HFF-Myc (cell line): ENCODE measurements at regions not wholly inside any gene's neighbourhood (a gene's known extent, or its start where the extent isn't known, plus 50 kb on each side); places are given as distances from the start of the nearest gene placed in this dataset.

Experiments used
- DNase-seq: peaks from one replicate; pipeline ENCODE4 v3.0.0-alpha.2; 2011; ENCODE audit warnings: low read depth; ENCODE audit errors: extremely low read depth
- H3K4me3 ChIP-seq: replicated peaks from 2 replicates; pipeline ENCODE4 v1.5.1; 2011; ENCODE audit warnings: low read depth, mild to moderate bottlenecking, control low read depth, low read length
- CTCF ChIP-seq: IDR thresholded peaks from 2 replicates; pipeline ENCODE4 v1.5.1; 2012; ENCODE audit warnings: mild to moderate bottlenecking, low read depth, low read length, control low read depth; ENCODE audit errors: missing control alignments

GRCh38 chr10:44177610-44178009 is 207.3 kb downstream of the CXCL12 start:
- no peak overlapping the region for H3K4me3 ChIP-seq
- DNase-seq, result no peak
- no peak for TF ChIP-seq CTCF

- DNase-seq, result no peak
- no peak for TF ChIP-seq CTCF
- no peak overlapping the region for H3K4me3 ChIP-seq
These were observed 208.6 kb downstream of the CXCL12 start for GRCh38 chr10:44176311-44176710.

- H3K4me3 ChIP-seq, result no peak overlapping the region
- TF ChIP-seq CTCF, result no peak
- DNase-seq, result no peak
These were observed 211.3 kb downstream of the CXCL12 start for GRCh38 chr10:44173608-44173894.

- no peak overlapping the region for H3K4me3 ChIP-seq
- TF ChIP-seq CTCF, result no peak
- DNase-seq, result no peak
These were observed 211.9 kb downstream of the CXCL12 start for GRCh38 chr10:44172883-44173607.

- TF ChIP-seq CTCF, result no peak
- H3K4me3 ChIP-seq, result no peak overlapping the region
- DNase-seq, result no peak
These were observed 213.1 kb downstream of the CXCL12 start for GRCh38 chr10:44171765-44172164.

GRCh38 chr10:44168478-44168877 is 216.4 kb downstream of the CXCL12 start:
- no peak overlapping the region for H3K4me3 ChIP-seq
- DNase-seq, result no peak
- TF ChIP-seq CTCF, result no peak

- no peak for DNase-seq
- H3K4me3 ChIP-seq, result no peak overlapping the region
- no peak for TF ChIP-seq CTCF
These were observed 217.1 kb downstream of the CXCL12 start for GRCh38 chr10:44167752-44168151.
